Body of pancreas (tissue), 4 donors: ENCODE measurements at regions not wholly inside any gene's neighbourhood (a gene's known extent, or its start where the extent isn't known, plus 50 kb on each side); places are given as distances from the start of the nearest gene placed in this dataset.

Experiments used
- POLR2A ChIP-seq, 3 donors: fragments of 450-650 bp; IDR thresholded peaks; one replicate each; pipeline ENCODE4 v1.6.1; 2016; ENCODE audit warnings: antibody characterized with exemption in 3 of 3, mild to moderate bottlenecking in 2 of 3
- TF ChIP-seq, protein P1 (sequence below), 7 experiments: fragments of 450-650 bp in 4 of 7; fragments of 200-600 bp in 3 of 7; sonication (generic) in 3 of 7; IDR thresholded peaks; one replicate each; pipeline ENCODE4 v1.5.1; 2016 to 2019; ENCODE audit warnings: antibody characterized with exemption in 7 of 7

DNA sequence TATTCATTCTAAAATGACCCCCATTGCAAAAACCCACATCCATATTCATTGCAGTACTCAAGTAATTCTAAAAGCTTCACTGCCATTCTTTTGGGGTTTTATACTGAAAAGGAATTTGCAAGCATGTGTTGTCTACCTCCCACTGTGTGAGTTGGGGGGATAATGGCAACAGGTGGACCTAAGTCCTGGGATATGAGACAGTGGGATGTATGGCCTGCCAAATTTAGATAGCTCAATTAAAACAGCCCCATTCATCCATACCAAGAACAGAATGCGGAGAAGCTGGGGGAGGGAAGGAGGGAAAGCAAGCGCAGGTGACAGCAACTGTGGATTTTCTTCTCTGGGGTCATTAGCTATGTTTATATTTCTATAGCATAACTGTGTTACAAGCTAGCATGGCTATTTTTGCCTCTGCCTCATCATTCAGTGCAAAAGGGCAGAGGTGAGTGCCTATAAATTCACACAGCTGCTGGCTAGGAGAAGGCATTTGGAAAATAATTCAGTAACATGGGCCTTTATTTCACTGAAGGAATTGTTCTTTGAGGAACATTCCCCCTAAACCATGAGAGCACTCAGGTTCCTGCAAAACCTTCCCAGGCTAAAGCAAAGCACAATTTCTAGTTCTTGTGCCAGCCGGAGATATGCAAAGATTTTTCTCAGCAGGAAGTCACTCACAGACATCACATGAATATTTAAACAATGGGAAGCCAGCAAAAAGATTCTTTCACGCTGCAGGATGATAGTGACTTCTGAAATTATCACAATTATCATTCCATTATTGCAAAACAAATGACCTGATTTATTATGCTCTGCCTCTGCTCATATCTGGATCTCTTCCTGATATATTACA is 393.9 kb upstream of the ACVR2A start:
- TF ChIP-seq, protein P1, sequence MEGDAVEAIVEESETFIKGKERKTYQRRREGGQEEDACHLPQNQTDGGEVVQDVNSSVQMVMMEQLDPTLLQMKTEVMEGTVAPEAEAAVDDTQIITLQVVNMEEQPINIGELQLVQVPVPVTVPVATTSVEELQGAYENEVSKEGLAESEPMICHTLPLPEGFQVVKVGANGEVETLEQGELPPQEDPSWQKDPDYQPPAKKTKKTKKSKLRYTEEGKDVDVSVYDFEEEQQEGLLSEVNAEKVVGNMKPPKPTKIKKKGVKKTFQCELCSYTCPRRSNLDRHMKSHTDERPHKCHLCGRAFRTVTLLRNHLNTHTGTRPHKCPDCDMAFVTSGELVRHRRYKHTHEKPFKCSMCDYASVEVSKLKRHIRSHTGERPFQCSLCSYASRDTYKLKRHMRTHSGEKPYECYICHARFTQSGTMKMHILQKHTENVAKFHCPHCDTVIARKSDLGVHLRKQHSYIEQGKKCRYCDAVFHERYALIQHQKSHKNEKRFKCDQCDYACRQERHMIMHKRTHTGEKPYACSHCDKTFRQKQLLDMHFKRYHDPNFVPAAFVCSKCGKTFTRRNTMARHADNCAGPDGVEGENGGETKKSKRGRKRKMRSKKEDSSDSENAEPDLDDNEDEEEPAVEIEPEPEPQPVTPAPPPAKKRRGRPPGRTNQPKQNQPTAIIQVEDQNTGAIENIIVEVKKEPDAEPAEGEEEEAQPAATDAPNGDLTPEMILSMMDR (IDR thresholded peaks at IDR 0.05): no peak
- TF ChIP-seq POLR2A (IDR thresholded peaks at IDR 0.05): no peak
